OCI-LY3 (cell line): ENCODE measurements at regions not wholly inside any gene's neighbourhood (a gene's known extent, or its start where the extent isn't known, plus 50 kb on each side); places are given as distances from the start of the nearest gene placed in this dataset.

Experiments
- CTCF ChIP-seq: fragments of 200-600, 300-600 bp; sonication (generic); IDR thresholded peaks from 2 replicates; pipeline ENCODE4 v1.5.1; 2014; ENCODE audit warnings: antibody characterized with exemption, low read length, low read depth
- EZH2phosphoT487 ChIP-seq: fragments of 200-600 bp; shearing (Covaris generic); IDR thresholded peaks from 2 replicates; pipeline ENCODE4 v1.6.1; 2018; ENCODE audit warnings: antibody characterized with exemption, mixed run types, low read depth

GRCh38 chr12:104895415-104895814 is 62.7 kb downstream of the SLC41A2 start:
- TF ChIP-seq CTCF (no peak), EZH2phosphoT487 (no peak)
